B cell (primary cell): ENCODE measurements at regions not wholly inside any gene's neighbourhood (a gene's known extent, or its start where the extent isn't known, plus 50 kb on each side); places are given as distances from the start of the nearest gene placed in this dataset.

Experiments used
- ATAC-seq: fragments of 200-7000 bp; cut with Tn5 transposase; one replicate; pipeline ENCODE4 v1.10.0; 2021; ENCODE audit warnings: low read depth, mild to moderate bottlenecking, moderate number of reproducible peaks, moderate library complexity
- CTCF ChIA-PET: fragments of 350-600 bp; sonication (Branson Sonifier 250); formaldehyde crosslinking; loops from one replicate; lab custom pipeline; 2021; ENCODE audit warnings: antibody characterized with exemption, inconsistent platforms; lab: Charles Lee
- POLR2A ChIA-PET: fragments of 350-600 bp; sonication (Branson Sonifier 250); formaldehyde crosslinking; loops from one replicate; lab custom pipeline; 2021; ENCODE audit warnings: antibody characterized with exemption; lab: Charles Lee
- DNase-seq: peaks from one replicate; pipeline ENCODE4 v3.0.0; 2013
- H2AFZ ChIP-seq: 2 replicates; pipeline ENCODE4 v1.6.1; 2012; ENCODE audit warnings: mild to moderate bottlenecking, low read depth, low read length; ENCODE audit not compliant: insufficient read depth, poor library complexity, severe bottlenecking
- H3K27ac ChIP-seq, 2 donors: 1 replicate in 1 of 2; 2 replicates in 1 of 2; pipeline ENCODE4 v1.5.1; 2012 to 2013; ENCODE audit warnings: low read length in 2 of 2, mild to moderate bottlenecking in 2 of 2, moderate library complexity in 1 of 2
- H3K27me3 ChIP-seq, 4 experiments: fragments of 200-600 bp in 1 of 4; sonication (generic) in 1 of 4; replicated peaks in 1 of 4; 1 replicate in 2 of 4; 2 replicates in 2 of 4; pipeline versions ENCODE4 v1.6.1 to v1.7.0; 2013 to 2016; ENCODE audit warnings: low read length in 3 of 4, mild to moderate bottlenecking in 2 of 4, mixed read lengths in 1 of 4, moderate library complexity in 1 of 4; ENCODE audit not compliant: insufficient read depth in 4 of 4, control insufficient read depth in 3 of 4; ENCODE audit errors: control extremely low read depth in 1 of 4
- H3K36me3 ChIP-seq, 2 experiments: replicated peaks in 1 of 2; 1 replicate in 1 of 2; 2 replicates in 1 of 2; pipeline versions ENCODE4 v1.6.1 to v1.7.1; 2013; ENCODE audit warnings: low read length in 1 of 2; ENCODE audit not compliant: insufficient read depth in 2 of 2, control insufficient read depth in 1 of 2; ENCODE audit errors: control extremely low read depth in 1 of 2, extremely low read depth in 1 of 2
- H3K4me1 ChIP-seq, 2 donors: fragments of 200-600 bp in 1 of 2; sonication (generic) in 1 of 2; 1 replicate in 1 of 2; 2 replicates in 1 of 2; pipeline versions ENCODE4 v1.5.1 to v1.6.1; 2013 to 2017; ENCODE audit warnings: low read length in 2 of 2; ENCODE audit not compliant: control insufficient read depth in 2 of 2, insufficient read depth in 2 of 2
- H3K4me2 ChIP-seq: replicated peaks from 2 replicates; pipeline ENCODE3; 2012; ENCODE audit warnings: mild to moderate bottlenecking, low read depth, low read length; ENCODE audit not compliant: poor library complexity, severe bottlenecking
- H3K4me3 ChIP-seq, 5 experiments: fragments of 200-600 bp in 1 of 5; sonication (generic) in 1 of 5; 1 replicate in 3 of 5; 2 replicates in 2 of 5; pipeline versions ENCODE4 v1.5.1 to v1.7.0; 2011 to 2016; ENCODE audit warnings: low read length in 4 of 5, mild to moderate bottlenecking in 4 of 5, low read depth in 2 of 5, control low read depth in 1 of 5, moderate library complexity in 1 of 5; ENCODE audit not compliant: insufficient read depth in 1 of 5; ENCODE audit errors: control extremely low read depth in 1 of 5, extremely low read depth in 1 of 5
- H3K79me2 ChIP-seq: fragments of 200-600 bp; sonication (generic); one replicate; pipeline ENCODE4 v1.6.0; 2016; ENCODE audit warnings: low read length; ENCODE audit not compliant: control insufficient read depth, insufficient read depth
- H3K9ac ChIP-seq: fragments of 200-600 bp; sonication (generic); 2 replicates; pipeline ENCODE4 v1.6.1; 2017; ENCODE audit warnings: mild to moderate bottlenecking, low read length, moderate library complexity
- H3K9me3 ChIP-seq, 3 donors: one replicate each; pipeline versions ENCODE4 v1.6.1 to v1.7.1; 2013; ENCODE audit warnings: low read length in 2 of 3; ENCODE audit not compliant: control insufficient read depth in 2 of 3, insufficient read depth in 1 of 3; ENCODE audit errors: control extremely low read depth in 1 of 3
- H4K20me1 ChIP-seq: 2 replicates; pipeline ENCODE4 v1.6.0; 2012; ENCODE audit warnings: mild to moderate bottlenecking, low read length; ENCODE audit not compliant: insufficient read depth, control insufficient read depth, poor library complexity, severe bottlenecking
- H3K27ac Mint-ChIP-seq: one replicate; pipeline ENCODE4 v1.8.0; 2021; ENCODE audit warnings: mixed read lengths
- H3K27me3 Mint-ChIP-seq: one replicate; pipeline ENCODE4 v1.8.0; 2021; ENCODE audit warnings: mixed read lengths
- H3K4me1 Mint-ChIP-seq: one replicate; pipeline ENCODE4 v1.8.0; 2021; ENCODE audit warnings: mixed read lengths
- H3K4me3 Mint-ChIP-seq: one replicate; pipeline ENCODE4 v1.8.0; 2021; ENCODE audit warnings: mixed read lengths
- H3K9me3 Mint-ChIP-seq: one replicate; pipeline ENCODE4 v1.8.0; 2022; ENCODE audit warnings: mixed read lengths; ENCODE audit not compliant: insufficient read depth
- EZH2 ChIP-seq: IDR thresholded peaks from 2 replicates; pipeline ENCODE4 v1.6.1; 2012; ENCODE audit warnings: borderline replicate concordance, low read depth, mild to moderate bottlenecking, moderate library complexity, low read length; ENCODE audit not compliant: insufficient read depth, poor library complexity, severe bottlenecking
- WGBS: methylation state at CpG from one replicate; pipeline ENCODE4 v1.1.5; 2013; ENCODE audit warnings: missing lambda C conversion rate; ENCODE audit not compliant: insufficient coverage; 5-methylcytosine and 5-hydroxymethylcytosine counted together
- intact Hi-C: fragments of 100-400 bp; cut with micrococcal nuclease; formaldehyde crosslinking; loops from one replicate; pipeline ENCODE4 v1.10.0; 2022
- TF ChIP-seq, protein P1 (sequence below): fragments of 200-600 bp; IDR thresholded peaks from one replicate; pipeline ENCODE4 v1.8.0; 2022; ENCODE audit warnings: antibody characterized with exemption, mild to moderate bottlenecking

DNA sequence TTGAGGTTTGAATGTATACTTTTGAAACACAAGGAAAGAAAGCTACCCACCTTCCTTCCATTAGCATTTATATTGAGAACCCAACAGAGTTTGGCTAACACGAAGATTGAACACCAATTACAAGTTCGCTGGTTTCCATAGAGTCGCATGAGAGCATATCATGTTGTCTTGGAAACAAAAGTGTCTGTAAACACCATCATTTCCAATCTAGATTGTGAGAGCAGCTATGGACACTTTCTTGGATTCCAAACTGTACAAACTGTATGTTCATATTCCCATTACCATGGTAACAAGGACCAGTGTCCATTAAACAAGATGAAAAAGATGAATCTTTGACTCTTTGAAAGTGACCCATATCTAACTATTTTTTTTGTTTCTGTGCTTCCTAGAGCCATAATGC is 529.9 kb upstream of the ROBO1 start:
- Histone ChIP-seq H3K4me2 (no peak overlapping the region), H3K4me3 (no peak overlapping the region), H3K9ac (no peak overlapping the region), H3K27ac (no peak overlapping the region), H3K36me3 (no peaks in the 10 kb centered on the region), H3K79me2 (no peaks in the 10 kb centered on the region), H4K20me1 (no peaks in the 10 kb centered on the region), H2AFZ (no peak overlapping the region), H3K4me1 (no peaks in the 10 kb centered on the region), H3K27me3 (no peaks in the 10 kb centered on the region), H3K9me3 (no peaks in the 10 kb centered on the region)
- CTCF ChIA-PET = no interaction called here
- POLR2A ChIA-PET = no interaction called here
- ATAC-seq (no peak), DNase-seq (no peak)
- Mint-ChIP-seq H3K9me3 (peaks cover 3% of the 10 kb centered on the region), H3K27me3 (no peaks in the 10 kb centered on the region), H3K4me1 (no peaks in the 10 kb centered on the region), H3K4me3 (no peak overlapping the region), H3K27ac (no peak overlapping the region)
- WGBS = no CpG with 5 or more reads among the region's 3 CpGs
- TF ChIP-seq, protein P1, sequence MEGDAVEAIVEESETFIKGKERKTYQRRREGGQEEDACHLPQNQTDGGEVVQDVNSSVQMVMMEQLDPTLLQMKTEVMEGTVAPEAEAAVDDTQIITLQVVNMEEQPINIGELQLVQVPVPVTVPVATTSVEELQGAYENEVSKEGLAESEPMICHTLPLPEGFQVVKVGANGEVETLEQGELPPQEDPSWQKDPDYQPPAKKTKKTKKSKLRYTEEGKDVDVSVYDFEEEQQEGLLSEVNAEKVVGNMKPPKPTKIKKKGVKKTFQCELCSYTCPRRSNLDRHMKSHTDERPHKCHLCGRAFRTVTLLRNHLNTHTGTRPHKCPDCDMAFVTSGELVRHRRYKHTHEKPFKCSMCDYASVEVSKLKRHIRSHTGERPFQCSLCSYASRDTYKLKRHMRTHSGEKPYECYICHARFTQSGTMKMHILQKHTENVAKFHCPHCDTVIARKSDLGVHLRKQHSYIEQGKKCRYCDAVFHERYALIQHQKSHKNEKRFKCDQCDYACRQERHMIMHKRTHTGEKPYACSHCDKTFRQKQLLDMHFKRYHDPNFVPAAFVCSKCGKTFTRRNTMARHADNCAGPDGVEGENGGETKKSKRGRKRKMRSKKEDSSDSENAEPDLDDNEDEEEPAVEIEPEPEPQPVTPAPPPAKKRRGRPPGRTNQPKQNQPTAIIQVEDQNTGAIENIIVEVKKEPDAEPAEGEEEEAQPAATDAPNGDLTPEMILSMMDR = no peak
- TF ChIP-seq EZH2 = no peak
- intact Hi-C loops = no loop called here

DNA sequence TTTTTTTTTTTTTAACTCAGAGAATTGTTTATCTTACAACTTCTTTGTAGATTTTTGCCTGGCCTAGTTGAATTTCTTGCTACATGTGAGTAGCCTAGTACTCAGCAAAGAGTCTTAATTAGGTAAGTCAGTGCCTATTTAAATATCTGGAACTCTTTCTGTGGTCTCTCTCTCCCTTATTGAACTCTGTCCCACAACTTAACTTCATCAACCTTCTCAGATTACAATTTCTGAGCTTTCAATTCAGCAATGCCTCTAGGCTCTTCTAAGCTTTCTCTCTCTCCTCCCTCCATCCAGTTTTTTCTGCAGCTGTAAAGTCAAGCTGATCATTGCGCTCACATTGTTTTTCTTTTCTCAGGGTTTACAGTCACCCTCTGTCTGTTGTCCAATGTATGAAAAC is 517.6 kb upstream of the ROBO1 start:
- intact Hi-C loops = no loop called here
- DNase-seq (no peak), ATAC-seq (no peak)
- no peaks in the 10 kb centered on the region for H3K4me1 ChIP-seq
- POLR2A ChIA-PET = no interaction called here
- TF ChIP-seq, protein P1 = no peak
- TF ChIP-seq EZH2 = no peak
- H3K4me1 Mint-ChIP-seq = no peaks in the 10 kb centered on the region
- no peaks in the 10 kb centered on the region for H3K36me3 ChIP-seq
- no CpG with 5 or more reads among the region's 1 CpG for WGBS
- peaks cover 0 to 2% (median 0%) of the 10 kb centered on the region in 3 donors for H3K9me3 ChIP-seq
- no peak overlapping the region for H3K4me2 ChIP-seq
- H3K9me3 Mint-ChIP-seq = peaks cover under 1% of the 10 kb centered on the region
- no peak overlapping the region for H2AFZ ChIP-seq
- H3K27me3 ChIP-seq = no peaks in the 10 kb centered on the region
- no peak overlapping the region for H3K4me3 ChIP-seq
- no peaks in the 10 kb centered on the region for H3K79me2 ChIP-seq
- no peaks in the 10 kb centered on the region for H4K20me1 ChIP-seq
- CTCF ChIA-PET = no interaction called here
- no peaks in the 10 kb centered on the region for H3K27me3 Mint-ChIP-seq
- no peak overlapping the region for H3K27ac ChIP-seq
- no peak overlapping the region for H3K9ac ChIP-seq
- H3K27ac Mint-ChIP-seq = no peak overlapping the region
- no peak overlapping the region for H3K4me3 Mint-ChIP-seq
